GM19372 (cell line): ENCODE measurements at regions not wholly inside any gene's neighbourhood (a gene's known extent, or its start where the extent isn't known, plus 50 kb on each side); places are given as distances from the start of the nearest gene placed in this dataset.
"Not testable (repeated sequence)": the region's sequence is repeated elsewhere in the genome, so short reads cannot be mapped to it uniquely, and the experiment has no call there.

Source experiments
- ATAC-seq: cut with Tn5 transposase; IDR thresholded peaks from one replicate; pipeline ENCODE4 v1.9.1; 2021; ENCODE audit warnings: mild to moderate bottlenecking, low read depth, moderate library complexity; ENCODE audit not compliant: unreplicated experiment

GRCh38 chr5:174501461-174502069 is 222.8 kb upstream of the MSX2 start:
- ATAC-seq = no peak

- ATAC-seq = no peak
Observed at GRCh38 chr5:174503086-174503460, 221.3 kb upstream of the MSX2 start.

GRCh38 chr5:174503461-174504265 is 220.7 kb upstream of the MSX2 start:
- no peak for ATAC-seq

- no peak for ATAC-seq
Observed at GRCh38 chr5:174504266-174504726, 220.1 kb upstream of the MSX2 start.

DNA sequence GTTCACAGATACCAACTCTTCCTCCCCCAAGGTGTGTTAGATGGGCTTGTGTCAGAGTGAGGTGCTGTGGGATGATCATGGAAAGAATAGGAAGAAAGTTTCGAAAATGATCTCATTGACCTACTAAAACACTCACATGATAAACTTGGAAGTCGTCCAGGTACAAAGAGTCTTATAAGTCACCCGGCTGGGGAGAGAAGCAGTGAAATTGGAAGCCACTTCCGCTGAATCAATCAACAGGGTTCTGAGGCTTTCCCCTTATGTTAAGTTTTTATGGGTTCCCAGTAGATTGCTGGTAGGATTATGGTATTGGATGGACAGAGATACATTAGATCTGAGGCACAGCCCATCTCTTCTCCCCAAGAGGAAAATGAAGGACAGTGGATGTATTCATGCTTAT is 218.8 kb upstream of the MSX2 start:
- ATAC-seq = no peak

DNA sequence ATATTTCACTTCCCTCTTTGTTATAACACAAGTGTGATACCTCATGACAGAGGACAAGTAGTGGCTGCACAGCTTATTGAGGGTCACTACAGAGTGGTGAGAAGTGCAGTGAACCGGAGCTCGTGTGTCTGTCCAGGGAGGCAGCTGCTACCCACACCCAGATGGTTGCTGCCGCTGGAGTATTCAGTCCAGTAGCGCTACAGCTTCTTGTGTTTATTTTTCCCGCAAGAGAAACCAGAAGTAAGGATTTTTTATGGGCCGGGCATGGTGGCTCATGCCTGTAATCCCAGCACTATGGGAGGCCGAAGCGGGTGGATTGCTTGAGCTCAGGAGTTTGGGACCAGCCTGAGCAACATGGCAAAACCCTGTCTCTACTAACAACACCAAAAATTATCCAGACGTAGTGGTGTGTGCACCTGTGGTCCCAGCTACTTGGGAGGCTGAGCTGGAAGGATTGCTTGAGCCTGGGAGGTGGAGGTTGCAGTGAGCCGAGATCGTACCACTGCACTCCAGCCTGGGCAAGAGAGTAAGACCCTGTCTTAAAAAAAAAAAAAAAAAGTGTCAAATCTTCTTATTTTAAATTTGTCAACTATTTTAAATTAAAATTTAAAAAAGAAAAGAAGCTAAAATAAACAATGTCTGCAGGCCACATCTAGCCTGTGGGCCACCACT is 213.5 kb upstream of the MSX2 start:
- ATAC-seq = not testable (repeated sequence)

- no peak for ATAC-seq
Observed at GRCh38 chr5:174511714-174512253, 212.6 kb upstream of the MSX2 start.

DNA sequence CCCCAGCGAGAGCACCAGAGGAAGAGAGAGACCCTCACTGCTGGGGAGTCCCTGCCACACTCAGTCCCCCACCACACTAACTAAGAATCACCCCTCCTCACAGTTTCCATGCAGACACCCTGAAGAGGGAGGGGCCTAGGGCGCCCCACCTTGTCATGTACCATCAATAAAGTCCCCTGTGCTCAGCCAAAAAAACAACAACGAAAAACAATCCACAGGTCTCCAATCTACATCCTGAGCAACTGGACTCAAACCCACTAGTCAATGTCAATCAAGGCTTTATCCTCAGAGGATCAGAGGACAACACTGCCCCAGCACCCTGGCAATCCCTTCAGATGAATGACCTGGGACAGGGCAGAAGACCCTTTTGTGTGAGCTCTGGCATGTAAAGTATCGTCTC is 210.1 kb upstream of the MSX2 start:
- no peak for ATAC-seq

- ATAC-seq = no peak
Observed at GRCh38 chr5:174514983-174515394, 209.4 kb upstream of the MSX2 start.

DNA sequence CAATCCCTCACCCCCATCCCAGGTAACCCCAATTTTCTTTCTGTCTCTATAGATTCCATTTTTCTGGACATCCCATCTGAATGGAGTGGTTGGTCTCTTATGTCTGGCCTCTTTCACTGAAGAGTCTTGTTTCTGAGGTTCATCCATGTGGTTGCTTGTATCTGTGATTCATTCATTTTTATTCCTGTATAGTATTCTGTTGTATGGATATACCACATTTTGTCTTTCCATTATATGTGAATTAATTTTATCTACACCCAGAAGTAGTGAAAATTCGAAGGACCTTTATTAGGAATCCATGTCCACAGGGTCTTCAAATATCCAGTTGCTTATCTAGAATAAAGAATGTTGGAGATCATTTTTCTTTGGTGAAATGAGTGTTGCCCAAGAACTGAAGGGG is 207.6 kb upstream of the MSX2 start:
- ATAC-seq = no peak

- no peak for ATAC-seq
Observed at GRCh38 chr5:174518512-174518911, 205.9 kb upstream of the MSX2 start.

GRCh38 chr5:174520420-174521396 is 203.7 kb upstream of the MSX2 start:
- no peak for ATAC-seq

DNA sequence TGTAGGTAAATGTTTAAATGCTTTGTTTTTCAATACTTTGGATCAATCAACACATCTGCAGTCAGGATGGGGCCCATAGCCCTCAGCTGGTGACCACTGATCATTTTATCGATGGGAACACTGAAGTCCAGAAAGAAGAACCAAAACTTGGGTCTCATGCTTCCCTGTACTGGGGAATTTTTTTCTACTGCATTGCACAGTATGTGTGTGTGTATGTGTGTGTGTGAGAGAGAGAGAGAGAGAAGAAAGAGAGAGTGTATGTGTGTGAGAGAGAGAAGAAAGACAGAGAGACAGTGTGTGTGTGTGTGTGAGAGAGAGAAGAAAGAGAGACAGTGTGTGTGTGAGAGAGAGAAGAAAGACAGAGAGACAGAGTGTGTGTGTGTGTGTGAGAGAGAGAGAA is 202.9 kb upstream of the MSX2 start:
- no peak for ATAC-seq

DNA sequence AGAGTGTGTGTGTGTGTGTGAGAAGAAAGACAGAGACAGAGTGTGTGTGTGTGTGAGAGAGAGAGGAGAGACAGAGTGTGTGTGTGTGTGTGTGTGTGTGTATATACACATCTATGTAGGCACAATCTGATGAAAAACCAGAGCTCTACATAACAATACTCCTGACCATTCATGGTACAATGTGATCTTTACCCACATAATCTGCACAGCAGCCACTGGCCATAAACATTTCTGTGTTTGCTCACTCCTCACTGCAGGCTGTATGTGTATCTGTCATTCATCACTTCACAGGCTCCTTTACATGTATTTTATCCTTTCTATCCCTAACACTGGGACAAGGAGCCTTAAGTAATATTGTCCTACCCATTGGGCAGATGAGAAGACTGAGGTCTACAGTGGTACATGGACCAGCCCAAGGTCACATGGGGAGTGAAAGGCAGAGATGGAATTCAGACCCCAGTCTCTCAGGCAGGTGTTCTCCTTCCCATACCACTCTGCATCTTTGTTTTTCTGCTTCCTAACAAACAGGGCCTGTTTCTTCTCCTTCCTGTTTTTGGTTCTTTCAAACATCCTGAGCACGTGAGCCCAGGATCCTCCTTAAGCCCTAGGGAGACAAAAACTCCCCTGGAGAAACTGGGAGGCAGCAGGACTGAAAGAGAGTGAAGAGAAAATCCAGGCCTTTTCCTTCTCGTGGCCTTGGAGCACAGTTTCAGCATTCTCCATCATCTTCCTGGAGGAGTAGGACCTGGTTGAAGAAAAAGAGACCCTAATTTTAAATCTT is 201.7 kb upstream of the MSX2 start:
- no peak for ATAC-seq

- no peak for ATAC-seq
Observed at GRCh38 chr5:174523311-174524071, 200.9 kb upstream of the MSX2 start.

GRCh38 chr5:174524351-174524750 is 200.0 kb upstream of the MSX2 start:
- no peak for ATAC-seq

GRCh38 chr5:174526177-174526576 is 198.2 kb upstream of the MSX2 start:
- ATAC-seq = no peak

DNA sequence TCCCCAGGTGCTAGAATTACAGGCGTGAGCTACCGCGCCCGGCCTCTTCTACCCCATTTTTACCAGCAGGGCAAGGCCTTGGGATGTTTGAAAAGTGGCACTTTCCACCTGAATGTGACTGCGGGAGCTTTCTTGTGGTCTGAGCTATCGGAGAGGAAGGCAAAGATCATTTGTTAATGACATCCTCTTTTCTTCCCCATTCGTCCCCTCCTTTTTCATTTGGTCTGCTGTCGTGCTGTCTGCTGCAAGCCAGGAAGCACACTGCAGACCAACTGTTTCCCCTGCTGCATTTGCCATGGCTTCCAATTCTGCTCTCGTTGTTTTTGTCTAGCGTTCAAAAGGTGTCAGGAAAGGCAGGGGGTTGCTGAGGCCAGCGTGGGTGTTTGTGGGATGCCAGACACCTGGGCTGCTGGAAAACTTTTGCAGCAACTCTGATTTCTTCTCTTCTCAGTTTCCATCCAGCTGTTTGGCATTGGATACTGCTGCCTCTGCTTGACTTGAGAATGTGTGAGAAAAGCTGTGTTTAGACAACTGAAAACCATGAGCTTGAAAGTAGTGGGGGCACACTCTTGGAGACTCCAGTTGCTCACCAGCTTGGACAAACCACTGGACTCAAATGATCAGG is 196.4 kb upstream of the MSX2 start:
- ATAC-seq = no peak
